ENCODE measurements at regions not wholly inside any gene's neighbourhood (a gene's known extent, or its start where the extent isn't known, plus 50 kb on each side); places are given as distances from the start of the nearest gene placed in this dataset.
"Not testable (repeated sequence)": the region's sequence is repeated elsewhere in the genome, so short reads cannot be mapped to it uniquely, and the experiment has no call there.

- TF ChIP-seq ZNF311 (tag by site-specific recombination; IDR thresholded peaks at IDR 0.05; ENCODE audit: borderline replicate concordance); EGR2 (tag by site-specific recombination; IDR thresholded peaks at IDR 0.05; ENCODE audit: low read depth); ZNF654 (tag by site-specific recombination; IDR thresholded peaks at IDR 0.05; ENCODE audit: low read depth); ZNF558 (tag by site-specific recombination; IDR thresholded peaks at IDR 0.05); ZNF18 (tag by site-specific recombination; IDR thresholded peaks at IDR 0.05); ZBTB48 (tag by site-specific recombination; IDR thresholded peaks at IDR 0.05); ZBTB7A (tag by site-specific recombination; IDR thresholded peaks at IDR 0.05; ENCODE audit: low read depth): not testable (repeated sequence)
- TF ChIP-seq, protein P1, sequence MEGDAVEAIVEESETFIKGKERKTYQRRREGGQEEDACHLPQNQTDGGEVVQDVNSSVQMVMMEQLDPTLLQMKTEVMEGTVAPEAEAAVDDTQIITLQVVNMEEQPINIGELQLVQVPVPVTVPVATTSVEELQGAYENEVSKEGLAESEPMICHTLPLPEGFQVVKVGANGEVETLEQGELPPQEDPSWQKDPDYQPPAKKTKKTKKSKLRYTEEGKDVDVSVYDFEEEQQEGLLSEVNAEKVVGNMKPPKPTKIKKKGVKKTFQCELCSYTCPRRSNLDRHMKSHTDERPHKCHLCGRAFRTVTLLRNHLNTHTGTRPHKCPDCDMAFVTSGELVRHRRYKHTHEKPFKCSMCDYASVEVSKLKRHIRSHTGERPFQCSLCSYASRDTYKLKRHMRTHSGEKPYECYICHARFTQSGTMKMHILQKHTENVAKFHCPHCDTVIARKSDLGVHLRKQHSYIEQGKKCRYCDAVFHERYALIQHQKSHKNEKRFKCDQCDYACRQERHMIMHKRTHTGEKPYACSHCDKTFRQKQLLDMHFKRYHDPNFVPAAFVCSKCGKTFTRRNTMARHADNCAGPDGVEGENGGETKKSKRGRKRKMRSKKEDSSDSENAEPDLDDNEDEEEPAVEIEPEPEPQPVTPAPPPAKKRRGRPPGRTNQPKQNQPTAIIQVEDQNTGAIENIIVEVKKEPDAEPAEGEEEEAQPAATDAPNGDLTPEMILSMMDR (tag by site-specific recombination; IDR thresholded peaks at IDR 0.05): not testable (repeated sequence)
- TF ChIP-seq, protein P2, sequence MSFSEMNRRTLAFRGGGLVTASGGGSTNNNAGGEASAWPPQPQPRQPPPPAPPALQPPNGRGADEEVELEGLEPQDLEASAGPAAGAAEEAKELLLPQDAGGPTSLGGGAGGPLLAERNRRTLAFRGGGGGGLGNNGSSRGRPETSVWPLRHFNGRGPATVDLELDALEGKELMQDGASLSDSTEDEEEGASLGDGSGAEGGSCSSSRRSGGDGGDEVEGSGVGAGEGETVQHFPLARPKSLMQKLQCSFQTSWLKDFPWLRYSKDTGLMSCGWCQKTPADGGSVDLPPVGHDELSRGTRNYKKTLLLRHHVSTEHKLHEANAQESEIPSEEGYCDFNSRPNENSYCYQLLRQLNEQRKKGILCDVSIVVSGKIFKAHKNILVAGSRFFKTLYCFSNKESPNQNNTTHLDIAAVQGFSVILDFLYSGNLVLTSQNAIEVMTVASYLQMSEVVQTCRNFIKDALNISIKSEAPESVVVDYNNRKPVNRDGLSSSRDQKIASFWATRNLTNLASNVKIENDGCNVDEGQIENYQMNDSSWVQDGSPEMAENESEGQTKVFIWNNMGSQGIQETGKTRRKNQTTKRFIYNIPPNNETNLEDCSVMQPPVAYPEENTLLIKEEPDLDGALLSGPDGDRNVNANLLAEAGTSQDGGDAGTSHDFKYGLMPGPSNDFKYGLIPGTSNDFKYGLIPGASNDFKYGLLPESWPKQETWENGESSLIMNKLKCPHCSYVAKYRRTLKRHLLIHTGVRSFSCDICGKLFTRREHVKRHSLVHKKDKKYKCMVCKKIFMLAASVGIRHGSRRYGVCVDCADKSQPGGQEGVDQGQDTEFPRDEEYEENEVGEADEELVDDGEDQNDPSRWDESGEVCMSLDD (tag by site-specific recombination; IDR thresholded peaks at IDR 0.05): not testable (repeated sequence)
Measured at GRCh38 chr3:88747145-88747544, 360.3 kb upstream of the EPHA3 start.

Measured in HEK293 (cell line).